Epidermal melanocyte (primary cell): ENCODE measurements at regions not wholly inside any gene's neighbourhood (a gene's known extent, or its start where the extent isn't known, plus 50 kb on each side); places are given as distances from the start of the nearest gene placed in this dataset.
A peak's percentile ranks its signal among the peaks of the same experiment; 100 is the strongest.
"Not testable (repeated sequence)": the region's sequence is repeated elsewhere in the genome, so short reads cannot be mapped to it uniquely, and the experiment has no call there.

Source experiments
- DNase-seq: peaks from one replicate; pipeline ENCODE4 v3.0.0; 2011; ENCODE audit warnings: low spot score; ENCODE audit not compliant: insufficient read length

- DNase-seq: no peak
These were observed 738.2 kb downstream of the BRINP1 start for GRCh38 chr9:118630931-118631595.

GRCh38 chr9:118631956-118632355 is 737.3 kb downstream of the BRINP1 start:
- no peak for DNase-seq

GRCh38 chr9:118635416-118635815 is 733.8 kb downstream of the BRINP1 start:
- DNase-seq: no peak

- no peak for DNase-seq
These were observed 731.6 kb downstream of the BRINP1 start for GRCh38 chr9:118637681-118638080.

GRCh38 chr9:118640836-118641560 is 728.2 kb downstream of the BRINP1 start:
- DNase-seq: no peak

GRCh38 chr9:118643118-118643517 is 726.1 kb downstream of the BRINP1 start:
- peak; percentile 20 for DNase-seq

- no peak for DNase-seq
These were observed 725.2 kb downstream of the BRINP1 start for GRCh38 chr9:118644066-118644465.

- DNase-seq: no peak
These were observed 721.9 kb downstream of the BRINP1 start for GRCh38 chr9:118647331-118647730.

GRCh38 chr9:118650417-118650816 is 718.8 kb downstream of the BRINP1 start:
- no peak for DNase-seq

GRCh38 chr9:118651511-118651910 is 717.7 kb downstream of the BRINP1 start:
- no peak for DNase-seq

- no peak for DNase-seq
These were observed 717.0 kb downstream of the BRINP1 start for GRCh38 chr9:118652258-118652657.

- DNase-seq: no peak
These were observed 716.3 kb downstream of the BRINP1 start for GRCh38 chr9:118652912-118653311.

GRCh38 chr9:118659011-118659410 is 710.2 kb downstream of the BRINP1 start:
- no peak for DNase-seq

- no peak for DNase-seq
These were observed 703.9 kb downstream of the BRINP1 start for GRCh38 chr9:118665226-118665919.

GRCh38 chr9:118670011-118670953 is 699.0 kb downstream of the BRINP1 start:
- DNase-seq: no peak

GRCh38 chr9:118674942-118675341 is 694.3 kb downstream of the BRINP1 start:
- DNase-seq: no peak

GRCh38 chr9:118677936-118678653 is 691.1 kb downstream of the BRINP1 start:
- not testable (repeated sequence) for DNase-seq

- DNase-seq: no peak
These were observed 682.3 kb downstream of the BRINP1 start for GRCh38 chr9:118686959-118687358.

GRCh38 chr9:118689280-118689679 is 680.0 kb downstream of the BRINP1 start:
- no peak for DNase-seq

GRCh38 chr9:118692613-118693012 is 676.6 kb downstream of the BRINP1 start:
- DNase-seq: no peak

- no peak for DNase-seq
These were observed 675.6 kb downstream of the BRINP1 start for GRCh38 chr9:118693645-118694044.
